H1 (cell line): ENCODE measurements at regions not wholly inside any gene's neighbourhood (a gene's known extent, or its start where the extent isn't known, plus 50 kb on each side); places are given as distances from the start of the nearest gene placed in this dataset.

ENCODE experiments used
- CTBP2 ChIP-seq: IDR thresholded peaks from 2 replicates; pipeline ENCODE4 v1.7.0; 2011; ENCODE audit warnings: borderline replicate concordance, mild to moderate bottlenecking, moderate library complexity, mixed read lengths, low read length; ENCODE audit not compliant: insufficient read depth, insufficient read length
- TF ChIP-seq, protein P1 (sequence below): IDR thresholded peaks from 2 replicates; pipeline ENCODE4 v1.6.1; 2012; ENCODE audit warnings: low read length, inconsistent platforms
- TF ChIP-seq, protein P2 (sequence below), 3 experiments: IDR thresholded peaks; 1 replicate in 2 of 3; 2 replicates in 1 of 3; pipeline versions ENCODE4 v1.5.1 to v1.6.1; 2011; ENCODE audit warnings: low read length in 3 of 3, mild to moderate bottlenecking in 3 of 3, inconsistent platforms in 2 of 3, low read depth in 1 of 3, moderate library complexity in 1 of 3; ENCODE audit not compliant: insufficient read depth in 1 of 3; ENCODE audit errors: control extremely low read depth in 1 of 3

DNA sequence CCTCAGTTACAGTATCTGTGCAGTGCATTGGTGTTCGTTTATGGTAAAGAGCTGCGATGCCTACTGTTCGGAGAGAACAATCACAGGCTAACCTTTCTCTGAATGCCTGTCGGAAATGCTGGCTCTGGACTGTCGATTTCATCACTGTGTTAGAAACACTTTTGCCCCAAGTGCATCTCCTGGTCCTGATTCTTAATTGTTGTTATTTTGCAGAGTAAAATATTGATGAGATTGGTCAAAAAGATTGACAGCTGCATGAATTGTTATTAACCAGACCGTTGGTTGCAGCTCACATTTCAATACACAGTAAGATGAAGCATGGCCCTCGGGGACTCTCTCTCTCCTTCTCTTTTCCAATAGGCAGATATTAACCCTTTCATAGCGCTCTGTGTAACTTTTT is 557.4 kb upstream of the ADARB2 start (continued):
- TF ChIP-seq, protein P1, sequence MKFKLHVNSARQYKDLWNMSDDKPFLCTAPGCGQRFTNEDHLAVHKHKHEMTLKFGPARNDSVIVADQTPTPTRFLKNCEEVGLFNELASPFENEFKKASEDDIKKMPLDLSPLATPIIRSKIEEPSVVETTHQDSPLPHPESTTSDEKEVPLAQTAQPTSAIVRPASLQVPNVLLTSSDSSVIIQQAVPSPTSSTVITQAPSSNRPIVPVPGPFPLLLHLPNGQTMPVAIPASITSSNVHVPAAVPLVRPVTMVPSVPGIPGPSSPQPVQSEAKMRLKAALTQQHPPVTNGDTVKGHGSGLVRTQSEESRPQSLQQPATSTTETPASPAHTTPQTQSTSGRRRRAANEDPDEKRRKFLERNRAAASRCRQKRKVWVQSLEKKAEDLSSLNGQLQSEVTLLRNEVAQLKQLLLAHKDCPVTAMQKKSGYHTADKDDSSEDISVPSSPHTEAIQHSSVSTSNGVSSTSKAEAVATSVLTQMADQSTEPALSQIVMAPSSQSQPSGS: no peak
- TF ChIP-seq, protein P2, sequence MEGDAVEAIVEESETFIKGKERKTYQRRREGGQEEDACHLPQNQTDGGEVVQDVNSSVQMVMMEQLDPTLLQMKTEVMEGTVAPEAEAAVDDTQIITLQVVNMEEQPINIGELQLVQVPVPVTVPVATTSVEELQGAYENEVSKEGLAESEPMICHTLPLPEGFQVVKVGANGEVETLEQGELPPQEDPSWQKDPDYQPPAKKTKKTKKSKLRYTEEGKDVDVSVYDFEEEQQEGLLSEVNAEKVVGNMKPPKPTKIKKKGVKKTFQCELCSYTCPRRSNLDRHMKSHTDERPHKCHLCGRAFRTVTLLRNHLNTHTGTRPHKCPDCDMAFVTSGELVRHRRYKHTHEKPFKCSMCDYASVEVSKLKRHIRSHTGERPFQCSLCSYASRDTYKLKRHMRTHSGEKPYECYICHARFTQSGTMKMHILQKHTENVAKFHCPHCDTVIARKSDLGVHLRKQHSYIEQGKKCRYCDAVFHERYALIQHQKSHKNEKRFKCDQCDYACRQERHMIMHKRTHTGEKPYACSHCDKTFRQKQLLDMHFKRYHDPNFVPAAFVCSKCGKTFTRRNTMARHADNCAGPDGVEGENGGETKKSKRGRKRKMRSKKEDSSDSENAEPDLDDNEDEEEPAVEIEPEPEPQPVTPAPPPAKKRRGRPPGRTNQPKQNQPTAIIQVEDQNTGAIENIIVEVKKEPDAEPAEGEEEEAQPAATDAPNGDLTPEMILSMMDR (IDR thresholded peaks at IDR 0.05; ENCODE audit: control extremely low read depth in 1 of 3, insufficient read depth in 1 of 3, low read depth in 1 of 3, low read length in 3 of 3): no peak
- TF ChIP-seq CTBP2: no peak
